ENCODE measurements at regions not wholly inside any gene's neighbourhood (a gene's known extent, or its start where the extent isn't known, plus 50 kb on each side); places are given as distances from the start of the nearest gene placed in this dataset.

DNA sequence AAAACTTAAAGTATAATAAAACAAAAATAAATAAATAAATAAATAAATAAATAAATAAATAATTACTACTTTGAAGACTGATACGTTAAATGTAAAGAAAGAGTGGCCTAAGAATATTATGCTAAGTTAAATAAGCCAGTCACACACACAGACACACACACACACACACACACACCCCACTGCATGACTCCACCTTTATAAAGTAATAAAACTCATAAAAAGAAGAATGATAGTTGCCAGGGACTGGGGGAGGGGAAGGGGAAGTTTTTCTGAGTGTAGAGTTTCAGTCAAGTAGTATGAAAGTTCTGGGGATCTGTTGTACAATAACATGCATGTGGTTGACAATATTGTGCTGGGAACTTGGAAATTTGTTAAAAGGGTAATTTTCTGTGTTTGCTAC, 1237.5 kb upstream of the GYPC start:
- no peak for TF ChIP-seq EZH2 (IDR thresholded peaks at IDR 0.05; ENCODE audit: borderline replicate concordance, low read length)
- TF ChIP-seq, protein P1, sequence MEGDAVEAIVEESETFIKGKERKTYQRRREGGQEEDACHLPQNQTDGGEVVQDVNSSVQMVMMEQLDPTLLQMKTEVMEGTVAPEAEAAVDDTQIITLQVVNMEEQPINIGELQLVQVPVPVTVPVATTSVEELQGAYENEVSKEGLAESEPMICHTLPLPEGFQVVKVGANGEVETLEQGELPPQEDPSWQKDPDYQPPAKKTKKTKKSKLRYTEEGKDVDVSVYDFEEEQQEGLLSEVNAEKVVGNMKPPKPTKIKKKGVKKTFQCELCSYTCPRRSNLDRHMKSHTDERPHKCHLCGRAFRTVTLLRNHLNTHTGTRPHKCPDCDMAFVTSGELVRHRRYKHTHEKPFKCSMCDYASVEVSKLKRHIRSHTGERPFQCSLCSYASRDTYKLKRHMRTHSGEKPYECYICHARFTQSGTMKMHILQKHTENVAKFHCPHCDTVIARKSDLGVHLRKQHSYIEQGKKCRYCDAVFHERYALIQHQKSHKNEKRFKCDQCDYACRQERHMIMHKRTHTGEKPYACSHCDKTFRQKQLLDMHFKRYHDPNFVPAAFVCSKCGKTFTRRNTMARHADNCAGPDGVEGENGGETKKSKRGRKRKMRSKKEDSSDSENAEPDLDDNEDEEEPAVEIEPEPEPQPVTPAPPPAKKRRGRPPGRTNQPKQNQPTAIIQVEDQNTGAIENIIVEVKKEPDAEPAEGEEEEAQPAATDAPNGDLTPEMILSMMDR (IDR thresholded peaks at IDR 0.05; ENCODE audit: low read length): no peak
